WTC11 (cell line): ENCODE measurements at regions not wholly inside any gene's neighbourhood (a gene's known extent, or its start where the extent isn't known, plus 50 kb on each side); places are given as distances from the start of the nearest gene placed in this dataset.

Source experiments
- ATAC-seq: fragments of 200-7000 bp; cut with Tn5 transposase; 2 replicates; pipeline ENCODE4 v1.10.0; 2021; ENCODE audit warnings: mild to moderate bottlenecking, moderate library complexity
- CTCF ChIA-PET: fragments of 300-600 bp; sonication (Branson Sonifier 250); formaldehyde crosslinking; loops from one replicate; lab custom pipeline; 2021; ENCODE audit warnings: antibody characterized with exemption; lab: Charles Lee
- POLR2A ChIA-PET: fragments of 350-600 bp; sonication (Branson Sonifier 250); formaldehyde crosslinking; loops from one replicate; lab custom pipeline; 2021; ENCODE audit warnings: antibody characterized with exemption; lab: Charles Lee
- DNase-seq: peaks from one replicate; pipeline ENCODE4 v3.0.0; 2021; ENCODE audit warnings: low spot score
- H3K27ac Mint-ChIP-seq: 2 replicates; pipeline ENCODE4 v1.8.0; 2021; ENCODE audit warnings: mixed read lengths
- H3K27me3 Mint-ChIP-seq: 2 replicates; pipeline ENCODE4 v1.8.0; 2021; ENCODE audit warnings: low read depth, mild to moderate bottlenecking, moderate library complexity, mixed read lengths
- H3K36me3 Mint-ChIP-seq: 2 replicates; pipeline ENCODE4 v1.8.0; 2021; ENCODE audit warnings: mixed read lengths
- H3K4me1 Mint-ChIP-seq: 2 replicates; pipeline ENCODE4 v1.8.0; 2022; ENCODE audit warnings: mixed read lengths
- H3K4me3 Mint-ChIP-seq: 2 replicates; pipeline ENCODE4 v1.8.0; 2021; ENCODE audit warnings: mild to moderate bottlenecking, moderate library complexity, mixed read lengths
- H3K9me3 Mint-ChIP-seq: 2 replicates; pipeline ENCODE4 v1.8.0; 2021; ENCODE audit warnings: mixed read lengths
- ATF1 ChIP-seq: sonication (generic); formaldehyde crosslinking; IDR thresholded peaks from 2 replicates; pipeline ENCODE4 v1.8.1; 2023; ENCODE audit warnings: mild to moderate bottlenecking, moderate library complexity, missing genetic modification reagents
- ATF2 ChIP-seq: sonication (generic); formaldehyde crosslinking; IDR thresholded peaks from 2 replicates; pipeline ENCODE4 v1.8.1; 2022; ENCODE audit warnings: low read depth, missing genetic modification reagents, borderline replicate concordance
- CDX4 ChIP-seq: fragments of 250-450 bp; sonication (Bioruptor Pico); IDR thresholded peaks from 2 replicates; pipeline ENCODE4 v1.9.0; 2021; ENCODE audit warnings: moderate library complexity, mild to moderate bottlenecking, inconsistent platforms, borderline replicate concordance
- E2F5 ChIP-seq: sonication (generic); formaldehyde crosslinking; IDR thresholded peaks from 2 replicates; pipeline ENCODE4 v1.8.1; 2022; ENCODE audit warnings: mild to moderate bottlenecking, moderate library complexity, missing genetic modification reagents
- ERG ChIP-seq: fragments of 250-450 bp; sonication (Bioruptor Pico); IDR thresholded peaks from 2 replicates; pipeline ENCODE4 v1.8.0; 2021; ENCODE audit warnings: mild to moderate bottlenecking
- FOXP1 ChIP-seq: sonication (generic); formaldehyde crosslinking; IDR thresholded peaks from 2 replicates; pipeline ENCODE4 v1.8.0; 2022; ENCODE audit warnings: missing genetic modification reagents, mild to moderate bottlenecking, moderate library complexity, borderline replicate concordance
- HMGXB4 ChIP-seq: sonication (generic); formaldehyde crosslinking; IDR thresholded peaks from 2 replicates; pipeline ENCODE4 v1.8.1; 2023; ENCODE audit warnings: mild to moderate bottlenecking, moderate library complexity, missing genetic modification reagents
- IRF2 ChIP-seq: sonication (generic); formaldehyde crosslinking; IDR thresholded peaks from 2 replicates; pipeline ENCODE4 v1.8.0; 2022; ENCODE audit warnings: low read depth, missing genetic modification reagents, borderline replicate concordance
- MAX ChIP-seq: sonication (generic); formaldehyde crosslinking; IDR thresholded peaks from 2 replicates; pipeline ENCODE4 v1.8.0; 2022; ENCODE audit warnings: mild to moderate bottlenecking, missing genetic modification reagents
- NFATC4 ChIP-seq: fragments of 250-450 bp; sonication (Bioruptor Pico); IDR thresholded peaks from 2 replicates; pipeline ENCODE4 v1.9.0; 2021; ENCODE audit warnings: mild to moderate bottlenecking
- PRDM15 ChIP-seq: sonication (generic); formaldehyde crosslinking; IDR thresholded peaks from 2 replicates; pipeline ENCODE4 v1.8.0; 2022; ENCODE audit warnings: missing genetic modification reagents
- SP1 ChIP-seq: sonication (generic); formaldehyde crosslinking; conservative IDR thresholded peaks from 2 replicates; pipeline ENCODE4 v1.8.1; 2022; ENCODE audit warnings: missing genetic modification reagents
- TP53 ChIP-seq: sonication (generic); formaldehyde crosslinking; IDR thresholded peaks from 2 replicates; pipeline ENCODE4 v1.8.1; 2023; ENCODE audit warnings: mild to moderate bottlenecking, missing genetic modification reagents
- USF1 ChIP-seq: sonication (generic); formaldehyde crosslinking; IDR thresholded peaks from 2 replicates; pipeline ENCODE4 v1.8.0; 2022; ENCODE audit warnings: mild to moderate bottlenecking, missing genetic modification reagents
- USF2 ChIP-seq: sonication (generic); formaldehyde crosslinking; IDR thresholded peaks from 2 replicates; pipeline ENCODE4 v1.8.1; 2023; ENCODE audit warnings: mild to moderate bottlenecking, missing genetic modification reagents, moderate library complexity
- ZNF396 ChIP-seq: fragments of 250-450 bp; sonication (Bioruptor Pico); IDR thresholded peaks from 2 replicates; pipeline ENCODE4 v1.8.0; 2021; ENCODE audit warnings: mild to moderate bottlenecking, moderate library complexity, borderline replicate concordance
- ZNF671 ChIP-seq: fragments of 250-450 bp; sonication (Bioruptor Pico); IDR thresholded peaks from 2 replicates; pipeline ENCODE4 v1.8.0; 2021; ENCODE audit warnings: mild to moderate bottlenecking

- TF ChIP-seq HMGXB4 (CRISPR knock-in tag) = no peak
- no peak for TF ChIP-seq PRDM15 (CRISPR knock-in tag)
- TF ChIP-seq USF1 (CRISPR knock-in tag) = no peak
- TF ChIP-seq ATF1 (CRISPR knock-in tag) = no peak
These were observed 300.3 kb downstream of the CETN3 start (continued) for GRCh38 chr5:90109285-90109684.

GRCh38 chr5:90099099-90099498 is 310.5 kb downstream of the CETN3 start:
- ChIA-PET CTCF (interaction anchor here (0.7 kb wide), 1 partner anchor 164 kb away, joined by 3 read pairs; no protein-coding TSS in a partner anchor), POLR2A (no interaction called here)
- no peaks in the 10 kb centered on the region for H3K9me3 Mint-ChIP-seq
- no peak overlapping the region for H3K4me3 Mint-ChIP-seq
- H3K36me3 Mint-ChIP-seq = no peaks in the 10 kb centered on the region
- no peak overlapping the region for H3K27ac Mint-ChIP-seq
- TF ChIP-seq ZNF671 (CRISPR knock-in tag) (no peak), MAX (no peak), SP1 (CRISPR knock-in tag) (no peak)
- H3K27me3 Mint-ChIP-seq = no peaks in the 10 kb centered on the region
- ATAC-seq (no peak), DNase-seq (no peak)
- no peaks in the 10 kb centered on the region for H3K4me1 Mint-ChIP-seq

GRCh38 chr5:90097082-90097477 is 312.5 kb downstream of the CETN3 start:
- Mint-ChIP-seq H3K4me1 (no peaks in the 10 kb centered on the region), H3K9me3 (no peaks in the 10 kb centered on the region), H3K36me3 (no peaks in the 10 kb centered on the region), H3K4me3 (no peak overlapping the region), H3K27me3 (no peaks in the 10 kb centered on the region), H3K27ac (no peak overlapping the region)
- ATAC-seq (no peak), DNase-seq (no peak)
- CTCF ChIA-PET = no interaction called here
- POLR2A ChIA-PET = no interaction called here
- no peak for TF ChIP-seq ERG
- TF ChIP-seq IRF2 (CRISPR knock-in tag) = no peak
- TF ChIP-seq ATF1 (CRISPR knock-in tag) = no peak
- no peak for TF ChIP-seq E2F5
- no peak for TF ChIP-seq USF2 (CRISPR knock-in tag)
- no peak for TF ChIP-seq ATF2 (CRISPR knock-in tag)
- no peak for TF ChIP-seq TP53 (CRISPR knock-in tag)
- no peak for TF ChIP-seq NFATC4 (CRISPR knock-in tag)
- TF ChIP-seq FOXP1 (CRISPR knock-in tag) = no peak
- TF ChIP-seq PRDM15 (CRISPR knock-in tag) = no peak
- TF ChIP-seq ZNF396 = no peak
- TF ChIP-seq CDX4 (CRISPR knock-in tag) = no peak
